AG09309 (cell line): ENCODE measurements at regions not wholly inside any gene's neighbourhood (a gene's known extent, or its start where the extent isn't known, plus 50 kb on each side); places are given as distances from the start of the nearest gene placed in this dataset.

ENCODE experiments used
- DNase-seq: peaks from one replicate; pipeline ENCODE4 v3.0.0-alpha.2; 2010; ENCODE audit warnings: low read depth
- H3K4me3 ChIP-seq: 2 replicates; pipeline ENCODE4 v1.5.1; 2011; ENCODE audit warnings: mild to moderate bottlenecking, low read depth, low read length, moderate library complexity; ENCODE audit not compliant: control insufficient read depth
- CTCF ChIP-seq: IDR thresholded peaks from 2 replicates; pipeline ENCODE4 v1.5.1; 2011; ENCODE audit warnings: mild to moderate bottlenecking, low read depth, low read length, inconsistent platforms; ENCODE audit not compliant: insufficient read depth, control insufficient read depth; ENCODE audit errors: missing control alignments

- DNase-seq = no peak
- no peak overlapping the region for H3K4me3 ChIP-seq
- TF ChIP-seq CTCF = no peak
Observed at GRCh38 chr3:106685745-106686144, 691.5 kb upstream of the CCDC54 start.

- no peak for TF ChIP-seq CTCF
- no peak for DNase-seq
- H3K4me3 ChIP-seq = no peak overlapping the region
Observed at GRCh38 chr3:106687905-106688304, 689.3 kb upstream of the CCDC54 start.

DNA sequence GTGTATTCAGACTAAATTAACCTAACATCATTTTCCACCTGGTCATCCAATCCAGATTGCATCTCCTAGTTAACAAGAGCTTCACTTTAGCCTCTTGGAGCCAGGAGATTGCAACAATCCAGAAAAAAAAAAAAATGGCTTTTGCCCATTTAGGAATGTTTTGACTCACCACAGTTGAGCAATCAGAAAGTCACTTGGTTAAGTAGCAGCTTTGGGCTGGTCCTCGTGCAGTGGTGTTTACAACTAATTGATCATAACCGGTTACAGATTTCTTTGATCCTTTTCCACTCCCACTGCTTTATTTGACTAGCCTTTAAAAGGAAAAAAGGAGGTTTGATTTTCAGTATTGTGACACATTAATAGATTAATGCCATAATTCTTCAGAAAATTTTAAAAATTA, 688.8 kb upstream of the CCDC54 start:
- peak; percentile 87 for DNase-seq
- TF ChIP-seq CTCF = no peak
- H3K4me3 ChIP-seq = no peak overlapping the region

DNA sequence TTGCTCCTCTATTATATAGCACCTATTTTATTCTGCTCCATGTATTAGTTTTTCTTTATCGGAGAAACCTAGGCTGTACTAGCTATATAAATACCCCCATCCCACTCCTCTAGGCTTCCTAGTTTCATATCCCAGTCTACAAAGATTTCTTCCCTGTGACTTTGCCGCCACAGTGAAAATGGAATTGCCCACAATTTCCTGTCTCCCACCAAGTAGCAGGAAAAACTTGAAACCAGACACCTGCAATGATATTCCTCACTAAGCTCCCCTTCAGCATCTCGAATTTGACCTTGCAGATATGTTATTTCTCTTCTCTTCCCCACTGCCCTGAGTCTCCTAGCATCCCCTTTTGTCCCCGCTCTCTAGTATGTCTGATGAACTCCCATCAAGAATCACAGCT, 685.8 kb upstream of the CCDC54 start:
- TF ChIP-seq CTCF = no peak
- no peak for DNase-seq
- H3K4me3 ChIP-seq = no peak overlapping the region

GRCh38 chr3:106692624-106693023, 684.6 kb upstream of the CCDC54 start:
- DNase-seq = no peak
- no peak overlapping the region for H3K4me3 ChIP-seq
- no peak for TF ChIP-seq CTCF

DNA sequence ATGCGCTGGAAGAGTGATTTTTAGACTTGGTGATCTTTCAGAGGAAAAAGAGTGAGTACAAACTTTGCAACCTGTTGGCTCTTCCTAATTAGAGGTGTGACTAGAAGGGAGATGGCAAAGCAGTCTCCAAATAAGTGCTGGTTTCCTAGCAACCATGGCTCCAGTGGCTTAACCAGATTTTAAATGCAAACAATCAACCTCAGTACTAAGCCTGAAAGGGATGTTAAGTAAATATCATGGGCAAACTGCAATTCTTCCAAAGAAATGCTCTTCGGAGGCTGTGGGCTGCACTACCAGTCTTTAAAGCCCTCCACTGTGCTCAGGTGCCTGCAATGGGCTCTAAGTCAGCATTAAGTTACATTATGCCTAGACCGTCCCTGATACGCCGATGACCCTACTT, 678.1 kb upstream of the CCDC54 start:
- no peak for TF ChIP-seq CTCF
- DNase-seq = no peak
- H3K4me3 ChIP-seq = no peak overlapping the region

- H3K4me3 ChIP-seq = no peak overlapping the region
- no peak for TF ChIP-seq CTCF
- no peak for DNase-seq
Observed at GRCh38 chr3:106700981-106701380, 676.3 kb upstream of the CCDC54 start.
